Prostate gland (tissue), 2 donors: ENCODE measurements at regions not wholly inside any gene's neighbourhood (a gene's known extent, or its start where the extent isn't known, plus 50 kb on each side); places are given as distances from the start of the nearest gene placed in this dataset.

Experiments
- POLR2A ChIP-seq: fragments of 450-650 bp; IDR thresholded peaks from one replicate; pipeline ENCODE4 v1.6.1; 2016; ENCODE audit warnings: antibody characterized with exemption, mild to moderate bottlenecking
- POLR2AphosphoS5 ChIP-seq: sonication (generic); formaldehyde crosslinking; IDR thresholded peaks from one replicate; pipeline ENCODE4 v1.6.1; 2017; ENCODE audit warnings: antibody characterized with exemption
- TF ChIP-seq, protein P1 (sequence below), 4 experiments: fragments of 200-600 bp in 2 of 4; fragments of 450-650 bp in 2 of 4; sonication (generic) in 2 of 4; IDR thresholded peaks; 1 replicate in 3 of 4; 2 replicates in 1 of 4; pipeline ENCODE4 v1.5.1; 2016 to 2019; ENCODE audit warnings: antibody characterized with exemption in 4 of 4, mild to moderate bottlenecking in 2 of 4, moderate library complexity in 2 of 4

DNA sequence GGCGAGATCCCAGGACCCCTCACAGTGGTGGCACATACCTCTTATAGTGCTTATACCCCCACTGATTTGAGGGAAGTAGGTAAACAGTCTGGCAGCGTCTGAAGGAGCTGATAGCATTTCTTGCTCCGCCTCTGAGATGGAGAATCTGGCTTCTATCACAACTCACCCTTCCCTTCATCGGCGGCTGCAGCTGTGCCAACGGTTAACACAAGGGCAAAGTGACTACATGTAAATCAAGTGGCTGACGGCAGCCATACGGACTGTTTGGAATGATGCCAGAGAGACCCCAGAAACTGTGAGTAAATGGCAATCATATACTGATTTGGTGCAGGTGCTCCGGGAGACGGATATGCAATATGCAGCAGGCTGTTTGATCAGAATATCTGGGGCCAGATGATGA is 66.8 kb upstream of the UNC13C start:
- no peak for TF ChIP-seq POLR2A
- TF ChIP-seq, protein P1, sequence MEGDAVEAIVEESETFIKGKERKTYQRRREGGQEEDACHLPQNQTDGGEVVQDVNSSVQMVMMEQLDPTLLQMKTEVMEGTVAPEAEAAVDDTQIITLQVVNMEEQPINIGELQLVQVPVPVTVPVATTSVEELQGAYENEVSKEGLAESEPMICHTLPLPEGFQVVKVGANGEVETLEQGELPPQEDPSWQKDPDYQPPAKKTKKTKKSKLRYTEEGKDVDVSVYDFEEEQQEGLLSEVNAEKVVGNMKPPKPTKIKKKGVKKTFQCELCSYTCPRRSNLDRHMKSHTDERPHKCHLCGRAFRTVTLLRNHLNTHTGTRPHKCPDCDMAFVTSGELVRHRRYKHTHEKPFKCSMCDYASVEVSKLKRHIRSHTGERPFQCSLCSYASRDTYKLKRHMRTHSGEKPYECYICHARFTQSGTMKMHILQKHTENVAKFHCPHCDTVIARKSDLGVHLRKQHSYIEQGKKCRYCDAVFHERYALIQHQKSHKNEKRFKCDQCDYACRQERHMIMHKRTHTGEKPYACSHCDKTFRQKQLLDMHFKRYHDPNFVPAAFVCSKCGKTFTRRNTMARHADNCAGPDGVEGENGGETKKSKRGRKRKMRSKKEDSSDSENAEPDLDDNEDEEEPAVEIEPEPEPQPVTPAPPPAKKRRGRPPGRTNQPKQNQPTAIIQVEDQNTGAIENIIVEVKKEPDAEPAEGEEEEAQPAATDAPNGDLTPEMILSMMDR (IDR thresholded peaks at IDR 0.05): no peak
- no peak for TF ChIP-seq POLR2AphosphoS5
